Sigmoid colon (tissue), 4 donors: ENCODE measurements at regions not wholly inside any gene's neighbourhood (a gene's known extent, or its start where the extent isn't known, plus 50 kb on each side); places are given as distances from the start of the nearest gene placed in this dataset.

Source experiments
- CTCF ChIP-seq, 4 experiments: fragments of 450-650 bp in 3 of 4; fragments of 200-600 bp in 1 of 4; IDR thresholded peaks; one replicate each; pipeline ENCODE4 v1.5.1; 2016 to 2019; ENCODE audit warnings: antibody characterized with exemption in 4 of 4, mild to moderate bottlenecking in 3 of 4, moderate library complexity in 2 of 4
- EP300 ChIP-seq, 4 donors: sonication (generic); formaldehyde crosslinking; IDR thresholded peaks; one replicate each; pipeline ENCODE4 v1.6.1; 2017; ENCODE audit warnings: antibody characterized with exemption in 4 of 4
- POLR2A ChIP-seq, 2 donors: fragments of 450-650 bp; IDR thresholded peaks; one replicate each; pipeline ENCODE4 v1.6.1; 2016; ENCODE audit warnings: antibody characterized with exemption in 2 of 2, mild to moderate bottlenecking in 2 of 2, moderate library complexity in 2 of 2

- TF ChIP-seq EP300 (IDR thresholded peaks at IDR 0.05) (no peak), CTCF (IDR thresholded peaks at IDR 0.05) (no peak), POLR2A (IDR thresholded peaks at IDR 0.05) (no peak)
These were observed 411.1 kb upstream of the ITGA1 start for GRCh38 chr5:52376592-52376991.
